ENCODE measurements at regions not wholly inside any gene's neighbourhood (a gene's known extent, or its start where the extent isn't known, plus 50 kb on each side); places are given as distances from the start of the nearest gene placed in this dataset.

DNA sequence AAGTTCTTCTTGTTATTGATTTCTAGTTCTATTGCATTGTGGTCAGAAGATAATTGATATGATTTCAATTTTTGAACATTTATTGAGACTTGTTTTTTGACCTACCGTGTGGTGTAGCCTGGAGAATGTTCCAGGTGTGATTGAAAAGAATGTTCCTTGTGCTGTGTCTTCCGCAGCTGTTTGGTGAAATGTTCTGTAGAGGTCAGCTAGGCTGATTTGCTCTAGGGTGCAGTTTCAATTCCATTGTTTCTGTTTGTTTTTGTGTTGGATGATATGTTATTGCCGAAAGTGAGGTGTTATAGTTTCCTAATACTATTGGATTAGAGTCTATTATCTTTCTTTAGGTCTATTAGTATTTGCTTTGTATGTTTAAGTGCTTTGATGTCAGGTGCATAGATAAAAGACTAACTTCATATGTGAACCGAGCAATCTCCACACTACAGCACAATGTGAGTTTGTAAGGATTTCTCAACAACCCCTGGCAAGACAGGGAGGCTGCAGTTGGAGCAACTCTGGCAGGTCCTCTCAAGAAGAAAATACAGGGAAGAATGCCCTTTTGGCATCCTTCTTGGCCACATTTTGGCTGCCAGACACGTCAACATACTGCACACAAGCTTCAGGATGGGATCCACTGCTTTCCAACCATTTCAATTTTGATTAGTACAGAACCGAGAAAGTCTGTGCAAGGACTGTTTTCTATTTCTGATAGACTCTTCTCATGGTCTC lies 320.7 kb downstream of the RNF144B start:
- TF ChIP-seq EZH2 (IDR thresholded peaks at IDR 0.05; ENCODE audit: borderline replicate concordance, low read depth, low read length, severe bottlenecking): no peak
- TF ChIP-seq MYC (IDR thresholded peaks at IDR 0.05; ENCODE audit: low read depth, low read length): no peak
- no peak for TF ChIP-seq JUN (IDR thresholded peaks at IDR 0.05; ENCODE audit: borderline replicate concordance, insufficient read depth, insufficient read length, low read depth)
- TF ChIP-seq FOS (IDR thresholded peaks at IDR 0.05; ENCODE audit: borderline replicate concordance, insufficient read depth, low read length): no peak
- TF ChIP-seq GATA2 (IDR thresholded peaks at IDR 0.05; ENCODE audit: insufficient read depth, insufficient read length, low read depth, low read length): no peak
- TF ChIP-seq POLR2A (IDR thresholded peaks at IDR 0.05; ENCODE audit: low read depth, low read length): no peak
- TF ChIP-seq, protein P1, sequence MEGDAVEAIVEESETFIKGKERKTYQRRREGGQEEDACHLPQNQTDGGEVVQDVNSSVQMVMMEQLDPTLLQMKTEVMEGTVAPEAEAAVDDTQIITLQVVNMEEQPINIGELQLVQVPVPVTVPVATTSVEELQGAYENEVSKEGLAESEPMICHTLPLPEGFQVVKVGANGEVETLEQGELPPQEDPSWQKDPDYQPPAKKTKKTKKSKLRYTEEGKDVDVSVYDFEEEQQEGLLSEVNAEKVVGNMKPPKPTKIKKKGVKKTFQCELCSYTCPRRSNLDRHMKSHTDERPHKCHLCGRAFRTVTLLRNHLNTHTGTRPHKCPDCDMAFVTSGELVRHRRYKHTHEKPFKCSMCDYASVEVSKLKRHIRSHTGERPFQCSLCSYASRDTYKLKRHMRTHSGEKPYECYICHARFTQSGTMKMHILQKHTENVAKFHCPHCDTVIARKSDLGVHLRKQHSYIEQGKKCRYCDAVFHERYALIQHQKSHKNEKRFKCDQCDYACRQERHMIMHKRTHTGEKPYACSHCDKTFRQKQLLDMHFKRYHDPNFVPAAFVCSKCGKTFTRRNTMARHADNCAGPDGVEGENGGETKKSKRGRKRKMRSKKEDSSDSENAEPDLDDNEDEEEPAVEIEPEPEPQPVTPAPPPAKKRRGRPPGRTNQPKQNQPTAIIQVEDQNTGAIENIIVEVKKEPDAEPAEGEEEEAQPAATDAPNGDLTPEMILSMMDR (IDR thresholded peaks at IDR 0.05; ENCODE audit: extremely low read depth in 1 of 2, insufficient read depth in 1 of 2, low read depth in 1 of 2, low read length in 2 of 2): no peak
- TF ChIP-seq, protein P2, sequence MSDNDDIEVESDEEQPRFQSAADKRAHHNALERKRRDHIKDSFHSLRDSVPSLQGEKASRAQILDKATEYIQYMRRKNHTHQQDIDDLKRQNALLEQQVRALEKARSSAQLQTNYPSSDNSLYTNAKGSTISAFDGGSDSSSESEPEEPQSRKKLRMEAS (IDR thresholded peaks at IDR 0.05; ENCODE audit: insufficient read depth, insufficient read length): no peak
- no peak for TF ChIP-seq POLR2AphosphoS5 (IDR thresholded peaks at IDR 0.05; ENCODE audit: insufficient read depth, low read depth, low read length)
- no TSS peak for BruUV-seq (replicated peaks)
- Histone ChIP-seq H3K27ac (ENCODE audit: insufficient read depth, low read depth, low read length) (no peak overlapping the region), H3K4me1 (ENCODE audit: control insufficient read depth, extremely low read depth, insufficient read depth, low read length) (no peaks in the 10 kb centered on the region), H3K9me1 (replicated peaks; ENCODE audit: control insufficient read depth, extremely low read depth, insufficient read depth, low read length) (no peaks in the 10 kb centered on the region), H3K4me3 (replicated peaks in 1 of 3; ENCODE audit: insufficient read depth in 1 of 3, low read depth in 1 of 3, low read length in 3 of 3) (no peak overlapping the region), H3K79me2 (ENCODE audit: control insufficient read depth, insufficient read depth, low read length) (no peaks in the 10 kb centered on the region), H4K20me1 (replicated peaks; ENCODE audit: control insufficient read depth, extremely low read depth, insufficient read depth, low read length) (no peaks in the 10 kb centered on the region), H3K9ac (replicated peaks; ENCODE audit: extremely low read depth, insufficient read depth, low read length) (no peak overlapping the region), H3K36me3 (ENCODE audit: control insufficient read depth in 2 of 2, extremely low read depth in 1 of 2, insufficient read depth in 2 of 2, low read length in 2 of 2) (no peaks in the 10 kb centered on the region), H2AFZ (ENCODE audit: low read depth, low read length) (no peak overlapping the region), H3K27me3 (ENCODE audit: control insufficient read depth in 2 of 2, insufficient read depth in 2 of 2, low read length in 2 of 2) (no peaks in the 10 kb centered on the region), H3K4me2 (ENCODE audit: insufficient read depth, low read length) (no peak overlapping the region), H3K9me3 (replicated peaks; ENCODE audit: control insufficient read depth, insufficient read depth, low read length) (no peaks in the 10 kb centered on the region)
- ChIA-PET POLR2A (no interaction called here), CTCF (no interaction called here)
- FAIRE-seq (no peak), DNase-seq (ENCODE audit: low read depth, low spot score) (no peak)
- dilution Hi-C loops (cut with MboI; ENCODE audit: extremely low pct_ligation_motif_present, low sequenced_read_pairs) (no loop called here), intact Hi-C loops (cut with micrococcal nuclease) (no loop called here)

All from endothelial cell of umbilical vein (primary cell).